ENCODE measurements at regions not wholly inside any gene's neighbourhood (a gene's known extent, or its start where the extent isn't known, plus 50 kb on each side); places are given as distances from the start of the nearest gene placed in this dataset.
A peak's percentile ranks its signal among the peaks of the same experiment; 100 is the strongest.

- no peaks in the 10 kb centered on the region for H3K4me1 ChIP-seq (ENCODE audit: control insufficient read depth, insufficient read depth, low read length)
- no peaks in the 10 kb centered on the region for H3K36me3 ChIP-seq (ENCODE audit: control insufficient read depth, insufficient read depth, low read length)
- H3K9me3 ChIP-seq (ENCODE audit: control insufficient read depth, insufficient read depth, low read length) = no peaks in the 10 kb centered on the region
- H3K27ac ChIP-seq (ENCODE audit: low read length) = no peak overlapping the region
- no CpG with 5 or more reads among the region's 11 CpGs for WGBS (ENCODE audit: insufficient coverage, insufficient read length)
- H3K4me3 ChIP-seq (ENCODE audit: low read length) = no peak overlapping the region
- DNase-seq (ENCODE audit: low read depth, low spot score) = no peak
- H3K27me3 ChIP-seq (ENCODE audit: control insufficient read depth, insufficient read depth, low read length) = no peaks in the 10 kb centered on the region
Measured at GRCh38 chr11:105486929-105487328, 122.9 kb upstream of the GRIA4 start.

- H3K27me3 ChIP-seq (ENCODE audit: control insufficient read depth, insufficient read depth, low read length) = no peaks in the 10 kb centered on the region
- WGBS (ENCODE audit: insufficient coverage, insufficient read length) = no CpG with 5 or more reads among the region's 1 CpG
Measured at GRCh38 chr11:105469931-105470330, 139.9 kb upstream of the GRIA4 start.

DNA sequence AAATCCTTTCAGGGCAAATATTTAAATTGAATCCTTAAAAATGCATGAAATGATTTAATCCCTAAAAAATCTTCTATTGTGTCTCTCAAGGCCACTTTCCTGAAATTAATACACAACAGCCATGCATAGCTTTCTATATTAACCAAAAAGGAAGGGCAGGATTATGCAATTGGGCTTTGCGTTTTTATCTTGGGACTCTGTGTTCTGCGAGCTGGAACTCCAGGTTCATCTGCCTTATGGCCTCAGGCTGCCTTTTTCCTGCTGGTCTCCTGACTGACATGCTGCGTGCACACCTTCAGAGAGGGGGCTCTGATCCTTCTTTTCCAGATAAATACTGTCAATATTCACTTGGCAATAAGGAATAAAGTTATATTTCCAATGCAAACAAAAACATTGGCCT, 141.7 kb upstream of the GRIA4 start:
- H3K4me3 ChIP-seq (ENCODE audit: low read length) = no peak overlapping the region
- WGBS (ENCODE audit: insufficient coverage, insufficient read length) = no CpG with 5 or more reads among the region's 3 CpGs
- no peak for DNase-seq (ENCODE audit: low read depth, low spot score)

More at GRCh38 chr11:105469931-105470330, 139.9 kb upstream of the GRIA4 start:
- DNase-seq (ENCODE audit: low read depth, low spot score) = no peak
- Histone ChIP-seq H3K36me3 (ENCODE audit: control insufficient read depth, insufficient read depth, low read length) (no peaks in the 10 kb centered on the region), H3K4me3 (ENCODE audit: low read length) (no peak overlapping the region), H3K9me3 (ENCODE audit: control insufficient read depth, insufficient read depth, low read length) (no peaks in the 10 kb centered on the region), H3K27ac (ENCODE audit: low read length) (no peak overlapping the region), H3K4me1 (ENCODE audit: control insufficient read depth, insufficient read depth, low read length) (no peaks in the 10 kb centered on the region)

GRCh38 chr11:105466582-105467228, 143.2 kb upstream of the GRIA4 start:
- H3K27me3 ChIP-seq (ENCODE audit: control insufficient read depth, insufficient read depth, low read length) = no peaks in the 10 kb centered on the region
- H3K4me3 ChIP-seq (ENCODE audit: low read length) = no peak overlapping the region
- DNase-seq (ENCODE audit: low read depth, low spot score) = no peak
- no peaks in the 10 kb centered on the region for H3K4me1 ChIP-seq (ENCODE audit: control insufficient read depth, insufficient read depth, low read length)
- H3K27ac ChIP-seq (ENCODE audit: low read length) = no peak overlapping the region
- no CpG with 5 or more reads among the region's 2 CpGs for WGBS (ENCODE audit: insufficient coverage, insufficient read length)
- H3K9me3 ChIP-seq (ENCODE audit: control insufficient read depth, insufficient read depth, low read length) = no peaks in the 10 kb centered on the region
- no peaks in the 10 kb centered on the region for H3K36me3 ChIP-seq (ENCODE audit: control insufficient read depth, insufficient read depth, low read length)

More for the DNA sequence above, 141.7 kb upstream of the GRIA4 start:
- Histone ChIP-seq H3K9me3 (ENCODE audit: control insufficient read depth, insufficient read depth, low read length) (no peaks in the 10 kb centered on the region), H3K4me1 (ENCODE audit: control insufficient read depth, insufficient read depth, low read length) (no peaks in the 10 kb centered on the region), H3K36me3 (ENCODE audit: control insufficient read depth, insufficient read depth, low read length) (no peaks in the 10 kb centered on the region), H3K27ac (ENCODE audit: low read length) (no peak overlapping the region), H3K27me3 (ENCODE audit: control insufficient read depth, insufficient read depth, low read length) (no peaks in the 10 kb centered on the region)

DNA sequence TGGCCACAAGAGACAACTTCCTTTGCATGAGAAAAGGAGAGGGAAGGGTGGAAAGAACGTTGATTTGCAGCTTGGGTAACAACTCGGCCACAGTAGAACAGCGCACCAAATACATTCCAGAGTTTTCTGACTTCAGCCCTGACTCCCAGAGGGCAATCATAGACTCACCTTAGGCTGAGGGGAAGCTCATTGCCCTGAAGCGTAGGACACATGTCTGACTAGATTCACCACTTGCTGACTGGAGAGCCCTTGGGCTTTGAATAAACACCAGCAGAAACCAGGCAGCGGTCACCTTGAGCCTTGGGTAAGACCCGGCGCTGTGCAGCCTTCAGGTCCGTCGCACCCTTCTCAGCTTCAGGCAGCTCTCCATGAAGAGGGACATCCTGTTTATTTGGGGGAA, 151.8 kb upstream of the GRIA4 start:
- no peak for DNase-seq (ENCODE audit: low read depth, low spot score)
- Histone ChIP-seq H3K27ac (ENCODE audit: low read length) (no peak overlapping the region), H3K4me1 (ENCODE audit: control insufficient read depth, insufficient read depth, low read length) (no peaks in the 10 kb centered on the region), H3K27me3 (ENCODE audit: control insufficient read depth, insufficient read depth, low read length) (no peaks in the 10 kb centered on the region), H3K4me3 (ENCODE audit: low read length) (no peak overlapping the region), H3K9me3 (ENCODE audit: control insufficient read depth, insufficient read depth, low read length) (no peaks in the 10 kb centered on the region), H3K36me3 (ENCODE audit: control insufficient read depth, insufficient read depth, low read length) (no peaks in the 10 kb centered on the region)
- WGBS (ENCODE audit: insufficient coverage, insufficient read length) = no CpG with 5 or more reads among the region's 9 CpGs

DNA sequence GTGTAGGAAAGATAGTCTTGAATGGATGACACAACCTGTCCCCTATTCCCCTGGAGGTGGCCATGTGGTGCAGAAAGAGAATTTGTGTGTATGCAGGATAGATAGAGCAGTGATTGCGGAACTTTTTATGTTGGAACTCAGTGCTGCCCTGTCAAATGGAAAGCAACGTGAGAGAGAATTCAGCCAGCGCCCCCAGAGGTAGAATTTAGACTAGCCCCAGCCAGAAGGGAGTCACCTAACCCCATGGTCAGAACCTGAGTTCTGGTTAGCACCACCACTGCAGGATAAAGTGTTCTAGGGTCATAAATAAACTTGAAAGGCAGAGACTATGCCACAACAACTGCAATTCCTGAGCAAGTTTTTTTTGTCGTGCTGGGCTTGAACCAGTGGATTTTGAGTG, 152.9 kb upstream of the GRIA4 start:
- no peaks in the 10 kb centered on the region for H3K9me3 ChIP-seq (ENCODE audit: control insufficient read depth, insufficient read depth, low read length)
- DNase-seq (ENCODE audit: low read depth, low spot score) = peak; percentile 11
- WGBS (ENCODE audit: insufficient coverage, insufficient read length) = no CpG with 5 or more reads among the region's 4 CpGs

GRCh38 chr11:105449100-105449734, 160.7 kb upstream of the GRIA4 start:
- no peaks in the 10 kb centered on the region for H3K36me3 ChIP-seq (ENCODE audit: control insufficient read depth, insufficient read depth, low read length)
- WGBS (ENCODE audit: insufficient coverage, insufficient read length) = no CpG with 5 or more reads among the region's 2 CpGs
- no peak for DNase-seq (ENCODE audit: low read depth, low spot score)
- no peaks in the 10 kb centered on the region for H3K9me3 ChIP-seq (ENCODE audit: control insufficient read depth, insufficient read depth, low read length)
- H3K27ac ChIP-seq (ENCODE audit: low read length) = no peak overlapping the region
- H3K4me3 ChIP-seq (ENCODE audit: low read length) = no peak overlapping the region
- H3K4me1 ChIP-seq (ENCODE audit: control insufficient read depth, insufficient read depth, low read length) = no peaks in the 10 kb centered on the region
- no peaks in the 10 kb centered on the region for H3K27me3 ChIP-seq (ENCODE audit: control insufficient read depth, insufficient read depth, low read length)

More for the DNA sequence above, 152.9 kb upstream of the GRIA4 start:
- no peaks in the 10 kb centered on the region for H3K36me3 ChIP-seq (ENCODE audit: control insufficient read depth, insufficient read depth, low read length)
- no peak overlapping the region for H3K4me3 ChIP-seq (ENCODE audit: low read length)
- H3K27ac ChIP-seq (ENCODE audit: low read length) = no peak overlapping the region
- no peaks in the 10 kb centered on the region for H3K4me1 ChIP-seq (ENCODE audit: control insufficient read depth, insufficient read depth, low read length)
- no peaks in the 10 kb centered on the region for H3K27me3 ChIP-seq (ENCODE audit: control insufficient read depth, insufficient read depth, low read length)

DNA sequence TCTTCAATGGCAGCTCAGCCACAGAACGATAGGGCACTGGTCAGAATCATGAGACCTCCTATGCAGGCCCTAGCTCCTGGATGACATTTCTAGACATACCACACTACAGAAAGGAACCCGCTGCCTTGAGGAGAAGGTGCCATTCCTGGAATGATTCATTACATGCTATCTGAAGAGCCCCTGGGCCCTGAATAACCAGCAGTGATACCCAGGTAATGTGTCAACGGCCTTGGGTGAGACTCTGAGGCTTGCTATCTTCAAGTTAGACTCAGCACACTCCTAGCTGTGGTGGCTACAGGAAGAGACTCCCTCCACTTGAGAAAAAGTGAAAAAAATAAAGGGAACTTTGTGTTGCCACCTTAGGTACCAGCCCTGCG, 161.2 kb upstream of the GRIA4 start:
- no peak overlapping the region for H3K4me3 ChIP-seq (ENCODE audit: low read length)
- no peaks in the 10 kb centered on the region for H3K27me3 ChIP-seq (ENCODE audit: control insufficient read depth, insufficient read depth, low read length)
- no peaks in the 10 kb centered on the region for H3K9me3 ChIP-seq (ENCODE audit: control insufficient read depth, insufficient read depth, low read length)
- H3K36me3 ChIP-seq (ENCODE audit: control insufficient read depth, insufficient read depth, low read length) = no peaks in the 10 kb centered on the region
- H3K4me1 ChIP-seq (ENCODE audit: control insufficient read depth, insufficient read depth, low read length) = no peaks in the 10 kb centered on the region
- WGBS (ENCODE audit: insufficient coverage, insufficient read length) = no CpG with 5 or more reads among the region's 4 CpGs
- DNase-seq (ENCODE audit: low read depth, low spot score) = no peak
- H3K27ac ChIP-seq (ENCODE audit: low read length) = no peak overlapping the region

DNA sequence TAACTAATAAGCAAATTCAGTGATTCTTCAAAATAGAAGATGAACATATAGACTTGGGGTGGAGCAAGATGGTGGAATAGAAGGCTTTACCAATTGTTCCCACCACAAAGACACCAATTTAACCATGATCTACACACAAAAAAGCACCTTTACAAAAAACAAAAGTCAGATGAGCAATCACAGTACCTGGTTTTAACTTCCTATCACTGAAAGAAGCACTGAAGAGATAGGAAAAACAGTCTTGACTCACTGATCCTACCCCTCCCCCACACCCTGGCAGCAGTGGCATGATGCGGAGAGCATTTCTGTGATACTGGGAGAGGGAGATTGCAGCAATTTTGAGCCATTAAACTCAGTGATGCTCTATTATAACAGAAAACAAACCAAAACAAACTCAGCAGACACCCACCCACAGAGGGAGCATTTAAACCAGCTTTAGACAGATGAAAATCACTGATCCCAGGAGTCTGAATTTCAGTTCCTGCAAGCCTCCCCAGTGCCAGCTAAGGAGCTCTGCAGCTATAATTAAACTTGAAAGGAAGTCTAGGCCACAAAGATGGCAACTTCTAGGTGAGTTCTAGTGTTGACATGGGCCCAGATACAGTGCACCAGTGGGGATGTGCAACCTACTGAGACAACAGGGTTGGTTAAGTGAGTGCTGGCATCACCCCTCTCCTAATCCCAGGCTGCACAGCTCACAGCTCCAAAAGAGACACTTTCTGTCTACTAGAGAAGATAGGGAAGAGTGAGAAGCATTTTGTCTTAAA, 161.8 kb upstream of the GRIA4 start:
- no peaks in the 10 kb centered on the region for H3K36me3 ChIP-seq (ENCODE audit: control insufficient read depth, insufficient read depth, low read length)
- H3K27ac ChIP-seq (ENCODE audit: low read length) = no peak overlapping the region
- H3K27me3 ChIP-seq (ENCODE audit: control insufficient read depth, insufficient read depth, low read length) = no peaks in the 10 kb centered on the region
- no CpG with 5 or more reads among the region's 1 CpG for WGBS (ENCODE audit: insufficient coverage, insufficient read length)
- H3K4me3 ChIP-seq (ENCODE audit: low read length) = no peak overlapping the region
- H3K9me3 ChIP-seq (ENCODE audit: control insufficient read depth, insufficient read depth, low read length) = no peaks in the 10 kb centered on the region
- no peaks in the 10 kb centered on the region for H3K4me1 ChIP-seq (ENCODE audit: control insufficient read depth, insufficient read depth, low read length)
- no peak for DNase-seq (ENCODE audit: low read depth, low spot score)

- Histone ChIP-seq H3K4me3 (ENCODE audit: low read length) (no peak overlapping the region), H3K27me3 (ENCODE audit: control insufficient read depth, insufficient read depth, low read length) (no peaks in the 10 kb centered on the region), H3K9me3 (ENCODE audit: control insufficient read depth, insufficient read depth, low read length) (no peaks in the 10 kb centered on the region), H3K36me3 (ENCODE audit: control insufficient read depth, insufficient read depth, low read length) (no peaks in the 10 kb centered on the region), H3K27ac (ENCODE audit: low read length) (no peak overlapping the region), H3K4me1 (ENCODE audit: control insufficient read depth, insufficient read depth, low read length) (no peaks in the 10 kb centered on the region)
- DNase-seq (ENCODE audit: low read depth, low spot score) = no peak
Measured at GRCh38 chr11:105443623-105444022, 166.2 kb upstream of the GRIA4 start.

All from iPS DF 6.9 (cell line).